Osteoblast (primary cell): ENCODE measurements at regions not wholly inside any gene's neighbourhood (a gene's known extent, or its start where the extent isn't known, plus 50 kb on each side); places are given as distances from the start of the nearest gene placed in this dataset.

Experiments used
- DNase-seq: peaks from one replicate; pipeline ENCODE4 v3.0.0; 2011; ENCODE audit warnings: low spot score, mixed read lengths; ENCODE audit not compliant: insufficient read length; ENCODE audit errors: missing footprints
- H2AFZ ChIP-seq: 2 replicates; pipeline ENCODE4 v1.6.0; 2011; ENCODE audit warnings: mild to moderate bottlenecking, low read length
- H3K27ac ChIP-seq: 2 replicates; pipeline ENCODE4 v1.5.1; 2011; ENCODE audit warnings: mild to moderate bottlenecking, low read depth, low read length, moderate library complexity
- H3K27me3 ChIP-seq: 2 replicates; pipeline ENCODE4 v1.6.0; 2012; ENCODE audit warnings: mild to moderate bottlenecking, control low read depth, inconsistent platforms, low read length, moderate library complexity; ENCODE audit not compliant: insufficient read depth
- H3K36me3 ChIP-seq: 2 replicates; pipeline ENCODE4 v1.5.1; 2011; ENCODE audit warnings: mild to moderate bottlenecking, low read length, control low read depth, moderate library complexity; ENCODE audit not compliant: insufficient read depth
- H3K4me1 ChIP-seq: 2 replicates; pipeline ENCODE4 v1.5.1; 2011; ENCODE audit warnings: mild to moderate bottlenecking, low read length, control low read depth, moderate library complexity; ENCODE audit not compliant: insufficient read depth
- H3K4me2 ChIP-seq: 2 replicates; pipeline ENCODE4 v1.6.0; 2011; ENCODE audit warnings: mild to moderate bottlenecking, low read length; ENCODE audit not compliant: insufficient read depth
- H3K4me3 ChIP-seq: fragments of 200-600 bp; sonication (generic); 3 replicates; pipeline ENCODE4 v1.5.1; 2012; ENCODE audit warnings: mild to moderate bottlenecking, low read length, inconsistent platforms; ENCODE audit not compliant: insufficient read depth
- H3K79me2 ChIP-seq: 2 replicates; pipeline ENCODE4 v1.6.0; 2012; ENCODE audit warnings: mild to moderate bottlenecking, low read length, control low read depth, inconsistent platforms; ENCODE audit not compliant: insufficient read depth
- H3K9me3 ChIP-seq: 2 replicates; pipeline ENCODE4 v1.5.1; 2011; ENCODE audit warnings: low read depth, low read length, control low read depth
- H4K20me1 ChIP-seq: 2 replicates; pipeline ENCODE4 v1.6.0; 2012; ENCODE audit warnings: mild to moderate bottlenecking, low read length, control low read depth; ENCODE audit not compliant: insufficient read depth
- CTCF ChIP-seq: IDR thresholded peaks from 2 replicates; pipeline ENCODE4 v1.5.1; 2011; ENCODE audit warnings: mild to moderate bottlenecking, low read depth, low read length, moderate library complexity; ENCODE audit errors: extremely low read depth

GRCh38 chr10:104581884-104582601, 59.0 kb upstream of the SORCS3 start:
- no peak for DNase-seq

GRCh38 chr10:104582602-104582951, 58.5 kb upstream of the SORCS3 start:
- Histone ChIP-seq H3K36me3 (no peaks in the 10 kb centered on the region), H3K27me3 (no peaks in the 10 kb centered on the region), H3K79me2 (no peaks in the 10 kb centered on the region), H2AFZ (no peak overlapping the region), H3K4me1 (no peaks in the 10 kb centered on the region), H3K27ac (no peak overlapping the region), H3K4me3 (no peak overlapping the region), H3K4me2 (no peak overlapping the region), H4K20me1 (no peaks in the 10 kb centered on the region), H3K9me3 (no peaks in the 10 kb centered on the region)
- no peak for DNase-seq
- no peak for TF ChIP-seq CTCF

More at GRCh38 chr10:104581884-104582601, 59.0 kb upstream of the SORCS3 start:
- no peak for TF ChIP-seq CTCF
- Histone ChIP-seq H3K36me3 (no peaks in the 10 kb centered on the region), H3K79me2 (no peaks in the 10 kb centered on the region), H4K20me1 (no peaks in the 10 kb centered on the region), H3K9me3 (no peaks in the 10 kb centered on the region), H3K27me3 (no peaks in the 10 kb centered on the region), H3K4me3 (no peak overlapping the region), H2AFZ (no peak overlapping the region), H3K27ac (no peak overlapping the region), H3K4me2 (no peak overlapping the region), H3K4me1 (no peaks in the 10 kb centered on the region)

- TF ChIP-seq CTCF: no peak
- DNase-seq: no peak
- H3K36me3 ChIP-seq: no peaks in the 10 kb centered on the region
- H3K27ac ChIP-seq: no peak overlapping the region
- H3K4me3 ChIP-seq: no peak overlapping the region
- no peaks in the 10 kb centered on the region for H3K4me1 ChIP-seq
- H3K4me2 ChIP-seq: no peak overlapping the region
- H2AFZ ChIP-seq: no peak overlapping the region
- H3K79me2 ChIP-seq: no peaks in the 10 kb centered on the region
- H4K20me1 ChIP-seq: no peaks in the 10 kb centered on the region
- H3K27me3 ChIP-seq: no peaks in the 10 kb centered on the region
- H3K9me3 ChIP-seq: no peaks in the 10 kb centered on the region
Measured at GRCh38 chr10:104582966-104583365, 58.1 kb upstream of the SORCS3 start.

GRCh38 chr10:104584541-104584940, 56.5 kb upstream of the SORCS3 start:
- Histone ChIP-seq H3K27me3 (no peaks in the 10 kb centered on the region), H3K36me3 (no peaks in the 10 kb centered on the region), H3K9me3 (no peaks in the 10 kb centered on the region), H3K4me3 (no peak overlapping the region), H4K20me1 (no peaks in the 10 kb centered on the region), H3K27ac (no peak overlapping the region), H2AFZ (no peak overlapping the region), H3K79me2 (no peaks in the 10 kb centered on the region), H3K4me2 (no peak overlapping the region), H3K4me1 (no peaks in the 10 kb centered on the region)
- no peak for DNase-seq
- no peak for TF ChIP-seq CTCF
